Liver (tissue), 3 donors: ENCODE measurements at regions not wholly inside any gene's neighbourhood (a gene's known extent, or its start where the extent isn't known, plus 50 kb on each side); places are given as distances from the start of the nearest gene placed in this dataset.

Experiments used
- EGR1 ChIP-seq, 2 donors: IDR thresholded peaks; 2 replicates each; pipeline ENCODE4 v1.6.1; 2016 to 2018; ENCODE audit warnings: antibody characterized with exemption in 2 of 2, low read depth in 2 of 2
- GABPA ChIP-seq, 2 donors: IDR thresholded peaks in 1 of 2; conservative IDR thresholded peaks in 1 of 2; 2 replicates each; pipeline ENCODE4 v1.6.1; 2016; ENCODE audit warnings: antibody characterized with exemption in 2 of 2, mild to moderate bottlenecking in 1 of 2, moderate library complexity in 1 of 2
- SP1 ChIP-seq: IDR thresholded peaks from 2 replicates; pipeline ENCODE4 v1.6.1; 2018; ENCODE audit warnings: antibody characterized with exemption, mild to moderate bottlenecking
- TAF1 ChIP-seq: conservative IDR thresholded peaks from 2 replicates; pipeline ENCODE4 v1.6.1; 2016; ENCODE audit warnings: antibody characterized with exemption, mild to moderate bottlenecking
- TF ChIP-seq, protein P1 (sequence below): fragments of 150-350 bp; IDR thresholded peaks from 2 replicates; pipeline ENCODE4 v1.5.1; 2017; ENCODE audit warnings: improper control_type of control experiment, low read depth, low read length; ENCODE audit not compliant: missing input control
- TF ChIP-seq, protein P2 (sequence below): IDR thresholded peaks from 2 replicates; pipeline ENCODE4 v1.6.1; 2016; ENCODE audit warnings: antibody characterized with exemption, mild to moderate bottlenecking
- donor health status: healthy.
- donor health status: healthy.

DNA sequence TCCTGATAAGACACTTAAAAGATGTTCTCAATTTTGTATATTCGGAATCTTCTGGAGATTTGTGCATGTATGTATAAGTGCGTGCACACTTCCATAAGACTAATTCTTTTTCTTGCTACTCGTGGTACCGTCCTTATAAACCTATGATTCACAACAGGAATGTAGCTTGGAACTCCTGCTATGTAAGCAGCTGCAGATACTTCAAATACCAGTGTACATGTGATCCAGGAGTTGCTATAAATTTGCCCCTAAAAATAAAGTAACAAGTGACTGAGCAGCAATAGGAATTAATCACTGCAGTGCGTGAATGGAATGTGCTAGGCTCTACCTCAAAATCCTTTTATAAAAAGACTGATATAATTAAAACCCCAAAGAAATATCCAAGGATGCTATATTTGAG is 214.9 kb downstream of the KLF5 start:
- no peak for TF ChIP-seq GABPA (IDR thresholded peaks at IDR 0.05 in 1 of 2, conservative IDR thresholded peaks at IDR 0.05 in 1 of 2)
- TF ChIP-seq EGR1 (IDR thresholded peaks at IDR 0.05; ENCODE audit: low read depth in 2 of 2): no peak
- TF ChIP-seq, protein P1, sequence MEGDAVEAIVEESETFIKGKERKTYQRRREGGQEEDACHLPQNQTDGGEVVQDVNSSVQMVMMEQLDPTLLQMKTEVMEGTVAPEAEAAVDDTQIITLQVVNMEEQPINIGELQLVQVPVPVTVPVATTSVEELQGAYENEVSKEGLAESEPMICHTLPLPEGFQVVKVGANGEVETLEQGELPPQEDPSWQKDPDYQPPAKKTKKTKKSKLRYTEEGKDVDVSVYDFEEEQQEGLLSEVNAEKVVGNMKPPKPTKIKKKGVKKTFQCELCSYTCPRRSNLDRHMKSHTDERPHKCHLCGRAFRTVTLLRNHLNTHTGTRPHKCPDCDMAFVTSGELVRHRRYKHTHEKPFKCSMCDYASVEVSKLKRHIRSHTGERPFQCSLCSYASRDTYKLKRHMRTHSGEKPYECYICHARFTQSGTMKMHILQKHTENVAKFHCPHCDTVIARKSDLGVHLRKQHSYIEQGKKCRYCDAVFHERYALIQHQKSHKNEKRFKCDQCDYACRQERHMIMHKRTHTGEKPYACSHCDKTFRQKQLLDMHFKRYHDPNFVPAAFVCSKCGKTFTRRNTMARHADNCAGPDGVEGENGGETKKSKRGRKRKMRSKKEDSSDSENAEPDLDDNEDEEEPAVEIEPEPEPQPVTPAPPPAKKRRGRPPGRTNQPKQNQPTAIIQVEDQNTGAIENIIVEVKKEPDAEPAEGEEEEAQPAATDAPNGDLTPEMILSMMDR: no peak
- no peak for TF ChIP-seq TAF1
- TF ChIP-seq SP1: no peak
- TF ChIP-seq, protein P2, sequence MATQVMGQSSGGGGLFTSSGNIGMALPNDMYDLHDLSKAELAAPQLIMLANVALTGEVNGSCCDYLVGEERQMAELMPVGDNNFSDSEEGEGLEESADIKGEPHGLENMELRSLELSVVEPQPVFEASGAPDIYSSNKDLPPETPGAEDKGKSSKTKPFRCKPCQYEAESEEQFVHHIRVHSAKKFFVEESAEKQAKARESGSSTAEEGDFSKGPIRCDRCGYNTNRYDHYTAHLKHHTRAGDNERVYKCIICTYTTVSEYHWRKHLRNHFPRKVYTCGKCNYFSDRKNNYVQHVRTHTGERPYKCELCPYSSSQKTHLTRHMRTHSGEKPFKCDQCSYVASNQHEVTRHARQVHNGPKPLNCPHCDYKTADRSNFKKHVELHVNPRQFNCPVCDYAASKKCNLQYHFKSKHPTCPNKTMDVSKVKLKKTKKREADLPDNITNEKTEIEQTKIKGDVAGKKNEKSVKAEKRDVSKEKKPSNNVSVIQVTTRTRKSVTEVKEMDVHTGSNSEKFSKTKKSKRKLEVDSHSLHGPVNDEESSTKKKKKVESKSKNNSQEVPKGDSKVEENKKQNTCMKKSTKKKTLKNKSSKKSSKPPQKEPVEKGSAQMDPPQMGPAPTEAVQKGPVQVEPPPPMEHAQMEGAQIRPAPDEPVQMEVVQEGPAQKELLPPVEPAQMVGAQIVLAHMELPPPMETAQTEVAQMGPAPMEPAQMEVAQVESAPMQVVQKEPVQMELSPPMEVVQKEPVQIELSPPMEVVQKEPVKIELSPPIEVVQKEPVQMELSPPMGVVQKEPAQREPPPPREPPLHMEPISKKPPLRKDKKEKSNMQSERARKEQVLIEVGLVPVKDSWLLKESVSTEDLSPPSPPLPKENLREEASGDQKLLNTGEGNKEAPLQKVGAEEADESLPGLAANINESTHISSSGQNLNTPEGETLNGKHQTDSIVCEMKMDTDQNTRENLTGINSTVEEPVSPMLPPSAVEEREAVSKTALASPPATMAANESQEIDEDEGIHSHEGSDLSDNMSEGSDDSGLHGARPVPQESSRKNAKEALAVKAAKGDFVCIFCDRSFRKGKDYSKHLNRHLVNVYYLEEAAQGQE: no peak
